HG02623 (cell line): ENCODE measurements at regions not wholly inside any gene's neighbourhood (a gene's known extent, or its start where the extent isn't known, plus 50 kb on each side); places are given as distances from the start of the nearest gene placed in this dataset.

Source experiments
- ATAC-seq: cut with Tn5 transposase; IDR thresholded peaks from one replicate; pipeline ENCODE4 v1.9.1; 2021; ENCODE audit warnings: moderate library complexity; ENCODE audit not compliant: unreplicated experiment

- no peak for ATAC-seq
Observed at GRCh38 chr9:8262625-8263622, 463.3 kb upstream of the DMAC1 start.

- no peak for ATAC-seq
Observed at GRCh38 chr9:8261737-8262136, 462.2 kb upstream of the DMAC1 start.

- ATAC-seq, result no peak
Observed at GRCh38 chr9:8259028-8259427, 459.4 kb upstream of the DMAC1 start.

GRCh38 chr9:8256880-8257279, 457.3 kb upstream of the DMAC1 start:
- no peak for ATAC-seq

- ATAC-seq, result no peak
Observed at GRCh38 chr9:8255850-8256249, 456.3 kb upstream of the DMAC1 start.

GRCh38 chr9:8254541-8254940, 455.0 kb upstream of the DMAC1 start:
- ATAC-seq, result no peak

- ATAC-seq, result no peak
Observed at GRCh38 chr9:8252445-8252844, 452.9 kb upstream of the DMAC1 start.

- no peak for ATAC-seq
Observed at GRCh38 chr9:8251566-8251965, 452.0 kb upstream of the DMAC1 start.

GRCh38 chr9:8244505-8245092, 445.0 kb upstream of the DMAC1 start:
- ATAC-seq, result no peak

- ATAC-seq, result no peak
Observed at GRCh38 chr9:8241201-8241600, 441.6 kb upstream of the DMAC1 start.

GRCh38 chr9:8237096-8237495, 437.5 kb upstream of the DMAC1 start:
- no peak for ATAC-seq

- no peak for ATAC-seq
Observed at GRCh38 chr9:8235489-8235888, 435.9 kb upstream of the DMAC1 start.

GRCh38 chr9:8234316-8234715, 434.7 kb upstream of the DMAC1 start:
- ATAC-seq, result no peak

- ATAC-seq, result no peak
Observed at GRCh38 chr9:8232726-8233125, 433.1 kb upstream of the DMAC1 start.

GRCh38 chr9:8229226-8229625, 429.6 kb upstream of the DMAC1 start:
- no peak for ATAC-seq

- no peak for ATAC-seq
Observed at GRCh38 chr9:8224381-8224801, 424.8 kb upstream of the DMAC1 start.

GRCh38 chr9:8223861-8224260, 424.3 kb upstream of the DMAC1 start:
- no peak for ATAC-seq

GRCh38 chr9:8221462-8221861, 421.9 kb upstream of the DMAC1 start:
- ATAC-seq, result no peak

- ATAC-seq, result no peak
Observed at GRCh38 chr9:8208465-8208864, 408.9 kb upstream of the DMAC1 start.

GRCh38 chr9:8207596-8207995, 408.0 kb upstream of the DMAC1 start:
- no peak for ATAC-seq

- no peak for ATAC-seq
Observed at GRCh38 chr9:8206720-8207119, 407.1 kb upstream of the DMAC1 start.

- no peak for ATAC-seq
Observed at GRCh38 chr9:8205576-8205975, 406.0 kb upstream of the DMAC1 start.
